UCSD-AML1 (cell line): ENCODE measurements at regions not wholly inside any gene's neighbourhood (a gene's known extent, or its start where the extent isn't known, plus 50 kb on each side); places are given as distances from the start of the nearest gene placed in this dataset.
A peak's percentile ranks its signal among the peaks of the same experiment; 100 is the strongest.
"Not testable (repeated sequence)": the region's sequence is repeated elsewhere in the genome, so short reads cannot be mapped to it uniquely, and the experiment has no call there.

Experiments used
- DNase-seq: peaks from one replicate; lab custom pipeline; 2025; ENCODE audit not compliant: unreplicated experiment; lab: John Stamatoyannopoulos, UW

GRCh38 chr17:78305801-78306200, 54.1 kb downstream of the SOCS3 start:
- no peak for DNase-seq

DNA sequence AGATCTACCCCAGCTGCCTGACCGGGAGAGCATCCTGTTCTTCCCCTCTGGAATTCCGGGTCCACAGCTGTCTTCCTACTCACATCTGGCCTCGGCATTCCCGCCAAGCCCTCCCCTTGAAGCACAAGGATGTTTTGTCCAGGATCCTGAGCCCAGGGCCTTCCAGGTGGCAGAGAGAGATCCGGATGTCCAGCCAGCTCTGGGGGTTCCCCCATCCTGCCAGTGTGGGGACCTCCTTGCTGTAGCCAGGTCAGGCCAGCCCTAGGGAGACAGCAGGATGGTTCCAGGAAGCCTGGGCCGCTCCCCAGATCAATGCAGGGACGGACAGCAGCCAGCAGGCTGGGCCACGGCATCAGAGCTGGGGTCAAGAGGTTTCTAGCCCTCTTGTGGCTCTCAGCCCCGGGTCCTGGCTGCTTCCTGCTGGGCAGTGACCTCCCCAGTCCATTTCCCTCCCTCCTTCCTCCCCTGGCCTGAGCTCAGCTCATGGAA, 55.3 kb downstream of the SOCS3 start:
- DNase-seq, result no peak

- DNase-seq, result no peak
Measured at GRCh38 chr17:78302478-78302877, 57.4 kb downstream of the SOCS3 start.

DNA sequence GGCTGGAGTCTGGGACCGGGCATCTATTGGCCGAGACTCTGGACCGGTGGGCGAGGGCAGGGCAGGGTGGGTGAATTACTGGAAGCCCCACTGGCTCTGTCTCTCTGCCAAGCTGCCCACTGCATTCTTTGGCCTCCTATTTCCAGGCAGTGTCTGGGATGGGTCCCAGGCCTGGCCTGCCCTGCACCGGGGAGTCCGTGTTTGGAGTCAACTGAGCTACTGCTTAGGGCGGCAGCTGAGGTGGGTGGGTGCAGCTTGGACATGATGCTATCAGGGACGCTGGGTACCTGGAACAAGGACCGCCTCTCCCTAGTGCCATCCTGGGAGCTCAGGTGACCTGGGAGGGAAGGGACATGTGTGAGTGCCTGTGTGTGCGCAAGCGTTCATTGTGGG, 58.1 kb downstream of the SOCS3 start:
- DNase-seq, result no peak

DNA sequence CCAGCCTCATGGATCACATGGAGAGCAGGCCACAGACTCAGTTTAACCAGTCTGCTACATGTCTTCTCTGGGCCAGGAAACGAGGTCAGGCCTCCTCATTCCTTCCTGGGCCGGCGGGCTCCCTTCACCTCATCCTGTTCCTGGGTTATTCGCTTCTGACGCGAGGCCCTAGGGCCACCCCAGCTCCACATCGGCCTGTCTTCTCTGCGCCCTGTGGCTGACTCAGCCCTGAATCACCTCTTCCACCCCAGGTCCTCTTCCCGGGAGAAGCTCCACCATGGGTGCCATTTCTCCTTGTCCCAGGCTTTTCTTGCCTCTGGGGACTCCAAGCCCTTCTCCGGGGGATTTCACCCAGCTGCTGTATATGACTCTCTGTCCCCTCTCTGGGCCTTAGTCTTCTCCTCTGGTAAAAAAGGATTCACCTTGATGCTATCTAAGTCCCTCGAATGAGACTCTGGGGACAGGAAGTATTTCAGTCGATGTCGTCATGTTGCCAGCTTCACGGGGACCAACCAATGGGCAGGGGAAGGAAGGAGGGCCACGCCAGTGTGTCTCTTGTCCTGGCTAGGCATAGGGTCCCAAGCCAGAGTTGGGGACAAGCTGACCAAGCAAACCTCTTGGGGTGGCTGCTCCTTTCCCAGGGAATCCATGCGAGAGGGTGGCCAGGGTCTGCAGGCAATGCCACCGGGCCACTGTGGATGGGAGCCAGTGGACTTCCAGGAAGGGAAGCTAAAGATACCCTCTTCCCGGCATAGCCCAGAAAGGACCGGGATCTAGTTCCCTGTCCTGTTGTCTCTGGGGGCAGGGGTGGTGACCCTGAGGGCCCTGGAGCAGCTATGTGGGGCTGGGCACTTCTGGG, 58.7 kb downstream of the SOCS3 start:
- DNase-seq, result peak; percentile 32

GRCh38 chr17:78299049-78299448, 60.8 kb downstream of the SOCS3 start:
- DNase-seq, result no peak

DNA sequence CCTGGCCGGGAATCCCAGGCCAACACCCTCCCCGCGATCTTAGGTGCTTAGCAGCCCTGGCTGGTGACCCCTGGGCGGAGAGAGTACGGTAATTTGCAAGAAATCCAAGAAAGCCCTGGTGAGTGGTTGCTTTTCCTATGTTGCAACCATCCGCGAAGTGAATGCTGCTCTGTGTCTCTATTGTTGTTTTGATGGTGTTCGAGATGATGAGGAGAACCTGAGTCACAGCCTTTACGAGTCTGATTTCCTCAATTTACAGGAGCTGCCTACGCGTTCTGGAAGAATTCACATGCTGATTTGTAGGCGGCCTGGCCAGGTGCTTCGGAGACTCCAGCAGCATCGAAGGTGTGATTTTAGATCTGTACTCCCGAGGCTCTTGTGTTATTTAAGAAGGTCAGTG, 63.3 kb downstream of the TMEM235 start:
- no peak for DNase-seq

DNA sequence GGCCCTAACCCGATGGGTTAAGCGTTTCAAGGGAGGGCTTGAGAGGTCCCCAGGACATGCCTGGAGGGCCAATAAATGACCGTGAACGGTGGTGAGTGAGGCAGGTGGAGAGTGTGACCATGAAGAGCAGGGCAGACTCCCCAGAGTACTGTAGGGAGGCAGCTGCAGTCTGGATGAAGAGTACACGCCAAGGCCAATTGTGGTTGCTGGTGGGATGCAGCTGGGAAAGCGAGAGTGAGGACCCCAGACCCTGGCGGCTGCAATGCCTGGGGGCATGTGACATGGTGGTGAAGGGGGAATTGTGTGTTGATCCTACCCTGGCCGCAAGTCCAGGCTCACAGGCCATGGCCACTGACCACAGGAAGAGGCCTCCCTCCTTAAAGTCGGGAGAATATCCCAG, 62.9 kb downstream of the TMEM235 start:
- no peak for DNase-seq

- not testable (repeated sequence) for DNase-seq
Measured at GRCh38 chr17:78293151-78293550, 61.7 kb downstream of the TMEM235 start.

DNA sequence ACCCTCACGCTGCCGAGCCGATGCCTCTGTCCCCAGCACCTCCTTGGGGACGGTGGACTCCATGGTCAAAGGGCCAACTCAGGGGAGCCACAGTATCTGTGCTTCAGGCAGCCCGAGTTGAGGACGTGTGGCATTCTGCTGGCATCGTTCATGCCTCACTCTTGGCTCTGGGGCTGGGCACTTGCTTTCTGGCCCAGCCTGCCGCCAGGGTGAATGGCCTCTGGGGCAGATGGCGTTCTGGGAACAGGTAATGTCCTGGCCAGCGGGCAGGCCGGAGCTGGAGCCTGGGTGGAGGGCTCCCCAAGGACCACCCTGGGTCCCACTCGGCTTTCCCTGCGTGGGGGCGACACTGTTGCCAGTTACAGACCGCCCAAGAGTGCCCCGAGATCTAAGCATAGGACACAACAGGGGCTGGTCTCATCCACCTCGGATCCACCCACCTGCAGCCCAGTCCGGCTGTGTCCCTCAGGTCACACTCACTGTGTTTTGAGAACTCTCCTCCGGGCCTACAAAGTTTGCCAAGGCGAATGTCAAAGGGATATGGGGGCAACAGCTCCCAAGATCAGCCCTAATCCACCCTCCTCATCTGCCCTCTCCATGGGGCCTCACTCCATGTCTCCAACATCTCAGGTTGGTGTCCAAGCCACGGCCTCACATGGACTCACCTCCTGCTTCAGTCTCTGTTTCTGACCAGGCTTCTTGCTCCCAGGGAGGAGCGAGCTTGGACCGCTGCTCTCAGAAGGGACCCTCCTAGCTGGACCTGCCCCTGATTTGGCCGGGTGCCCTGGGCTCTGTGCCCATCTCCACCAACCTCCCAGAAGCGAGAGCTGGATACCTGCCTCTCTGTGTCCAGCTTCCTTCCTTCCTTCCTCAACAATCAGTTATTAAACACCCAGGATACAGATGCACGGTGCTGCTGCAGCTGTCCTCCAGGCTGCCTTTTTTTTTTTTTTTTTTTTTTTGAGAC, 60.8 kb downstream of the TMEM235 start:
- DNase-seq, result no peak

- DNase-seq, result no peak
Measured at GRCh38 chr17:78290721-78291120, 59.3 kb downstream of the TMEM235 start.
